ENCODE measurements at regions not wholly inside any gene's neighbourhood (a gene's known extent, or its start where the extent isn't known, plus 50 kb on each side); places are given as distances from the start of the nearest gene placed in this dataset.

DNA sequence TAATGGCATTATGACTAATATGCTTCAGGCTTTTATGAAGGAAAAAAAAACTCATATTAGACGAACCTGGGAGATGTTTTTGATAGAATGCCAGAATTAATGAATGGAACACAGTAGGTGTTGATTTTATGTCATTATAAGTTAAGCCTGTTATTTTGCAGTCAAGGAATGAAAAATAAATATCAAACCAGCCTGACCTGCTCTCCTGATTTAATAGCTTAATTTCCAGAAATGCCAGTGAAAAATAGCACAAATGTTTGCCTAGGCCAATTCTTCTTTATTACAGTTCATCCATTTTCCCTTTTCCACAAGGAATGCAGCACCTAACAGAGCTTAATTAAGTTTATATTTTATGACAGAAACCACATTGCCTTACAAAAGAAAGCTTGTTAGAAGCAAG lies 292.0 kb downstream of the TBL1XR1 start:
- H3K27ac ChIP-seq: no peak overlapping the region
- no peak overlapping the region for H3K4me3 ChIP-seq (ENCODE audit: low read depth, low read length)
- H3K9me3 ChIP-seq (ENCODE audit: control insufficient read depth, low read length): no peaks in the 10 kb centered on the region
- no peak overlapping the region for H3K4me2 ChIP-seq (ENCODE audit: low read length)
- no peaks in the 10 kb centered on the region for H3K4me1 ChIP-seq
- H3K9ac ChIP-seq: no peak overlapping the region
- H2AFZ ChIP-seq: no peak overlapping the region
- H3K79me2 ChIP-seq: no peaks in the 10 kb centered on the region
- H3K36me3 ChIP-seq (ENCODE audit: control insufficient read depth, insufficient read depth, low read length): no peaks in the 10 kb centered on the region
- TF ChIP-seq, protein P1, sequence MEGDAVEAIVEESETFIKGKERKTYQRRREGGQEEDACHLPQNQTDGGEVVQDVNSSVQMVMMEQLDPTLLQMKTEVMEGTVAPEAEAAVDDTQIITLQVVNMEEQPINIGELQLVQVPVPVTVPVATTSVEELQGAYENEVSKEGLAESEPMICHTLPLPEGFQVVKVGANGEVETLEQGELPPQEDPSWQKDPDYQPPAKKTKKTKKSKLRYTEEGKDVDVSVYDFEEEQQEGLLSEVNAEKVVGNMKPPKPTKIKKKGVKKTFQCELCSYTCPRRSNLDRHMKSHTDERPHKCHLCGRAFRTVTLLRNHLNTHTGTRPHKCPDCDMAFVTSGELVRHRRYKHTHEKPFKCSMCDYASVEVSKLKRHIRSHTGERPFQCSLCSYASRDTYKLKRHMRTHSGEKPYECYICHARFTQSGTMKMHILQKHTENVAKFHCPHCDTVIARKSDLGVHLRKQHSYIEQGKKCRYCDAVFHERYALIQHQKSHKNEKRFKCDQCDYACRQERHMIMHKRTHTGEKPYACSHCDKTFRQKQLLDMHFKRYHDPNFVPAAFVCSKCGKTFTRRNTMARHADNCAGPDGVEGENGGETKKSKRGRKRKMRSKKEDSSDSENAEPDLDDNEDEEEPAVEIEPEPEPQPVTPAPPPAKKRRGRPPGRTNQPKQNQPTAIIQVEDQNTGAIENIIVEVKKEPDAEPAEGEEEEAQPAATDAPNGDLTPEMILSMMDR (IDR thresholded peaks at IDR 0.05): no peak
- H3K27me3 ChIP-seq (ENCODE audit: control insufficient read depth, insufficient read depth, low read length): no peaks in the 10 kb centered on the region

DNA sequence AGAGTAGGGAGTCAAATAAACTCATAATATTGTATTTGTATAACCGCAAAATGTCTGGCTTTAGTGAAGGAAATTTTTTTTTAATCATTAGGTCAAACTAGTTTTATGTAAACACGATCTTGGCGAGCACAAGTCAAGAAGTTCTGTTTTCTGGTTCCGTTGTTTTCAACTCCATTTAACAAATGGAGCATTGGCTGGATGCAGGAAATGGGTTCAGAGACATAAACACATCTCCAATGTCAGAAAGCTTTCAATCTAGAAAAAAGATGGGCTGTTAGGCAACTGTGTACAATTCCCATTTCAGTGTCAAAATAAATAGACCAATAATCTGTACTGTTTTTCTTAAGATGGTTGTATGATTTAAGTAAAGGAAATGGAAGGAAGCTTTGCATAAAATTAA lies 292.8 kb downstream of the TBL1XR1 start:
- no peak overlapping the region for H3K9ac ChIP-seq
- H3K4me2 ChIP-seq (ENCODE audit: low read length): no peak overlapping the region
- TF ChIP-seq, protein P1 (IDR thresholded peaks at IDR 0.05): no peak
- H3K9me3 ChIP-seq (ENCODE audit: control insufficient read depth, low read length): no peaks in the 10 kb centered on the region
- H2AFZ ChIP-seq: no peak overlapping the region
- no peaks in the 10 kb centered on the region for H3K79me2 ChIP-seq
- no peaks in the 10 kb centered on the region for H3K27me3 ChIP-seq (ENCODE audit: control insufficient read depth, insufficient read depth, low read length)
- no peak overlapping the region for H3K27ac ChIP-seq
- no peaks in the 10 kb centered on the region for H3K4me1 ChIP-seq
- no peak overlapping the region for H3K4me3 ChIP-seq (ENCODE audit: low read depth, low read length)
- H3K36me3 ChIP-seq (ENCODE audit: control insufficient read depth, insufficient read depth, low read length): no peaks in the 10 kb centered on the region

DNA sequence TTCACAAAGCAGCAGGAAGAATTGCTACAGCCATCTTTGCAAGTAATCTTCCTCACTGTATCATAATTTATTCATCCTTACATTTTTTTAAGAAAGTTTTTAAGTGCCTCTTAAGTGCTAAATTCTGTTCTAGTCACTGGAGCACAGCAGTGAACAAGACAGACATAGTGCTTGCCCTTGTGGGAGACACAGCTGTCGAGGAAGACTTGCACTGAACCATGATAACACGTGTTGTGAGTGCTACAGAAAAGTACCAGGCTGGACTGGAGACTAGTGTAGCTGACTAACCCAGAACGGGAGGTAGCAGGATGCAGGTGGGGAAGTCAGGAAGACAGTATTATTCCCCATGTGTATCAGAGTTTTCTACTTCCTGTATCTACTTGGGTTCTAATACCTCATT lies 300.6 kb downstream of the TBL1XR1 start:
- Histone ChIP-seq H3K4me1 (no peaks in the 10 kb centered on the region), H3K79me2 (no peaks in the 10 kb centered on the region), H3K4me2 (ENCODE audit: low read length) (no peak overlapping the region), H2AFZ (no peak overlapping the region), H3K9ac (no peak overlapping the region), H3K4me3 (ENCODE audit: low read depth, low read length) (no peak overlapping the region), H3K27me3 (ENCODE audit: control insufficient read depth, insufficient read depth, low read length) (no peaks in the 10 kb centered on the region), H3K27ac (no peak overlapping the region), H3K9me3 (ENCODE audit: control insufficient read depth, low read length) (no peaks in the 10 kb centered on the region), H3K36me3 (ENCODE audit: control insufficient read depth, insufficient read depth, low read length) (no peaks in the 10 kb centered on the region)
- TF ChIP-seq, protein P1 (IDR thresholded peaks at IDR 0.05): no peak

GRCh38 chr3:176896165-176896564 lies 301.1 kb downstream of the TBL1XR1 start:
- Histone ChIP-seq H3K36me3 (ENCODE audit: control insufficient read depth, insufficient read depth, low read length) (no peaks in the 10 kb centered on the region), H3K27me3 (ENCODE audit: control insufficient read depth, insufficient read depth, low read length) (no peaks in the 10 kb centered on the region), H3K27ac (no peak overlapping the region), H3K9ac (no peak overlapping the region), H2AFZ (no peak overlapping the region), H3K79me2 (no peaks in the 10 kb centered on the region), H3K4me1 (no peaks in the 10 kb centered on the region), H3K9me3 (ENCODE audit: control insufficient read depth, low read length) (no peaks in the 10 kb centered on the region), H3K4me2 (ENCODE audit: low read length) (no peak overlapping the region), H3K4me3 (ENCODE audit: low read depth, low read length) (no peak overlapping the region)
- TF ChIP-seq, protein P1 (IDR thresholded peaks at IDR 0.05): no peak

- H3K9me3 ChIP-seq (ENCODE audit: control insufficient read depth, low read length): no peaks in the 10 kb centered on the region
- no peak overlapping the region for H2AFZ ChIP-seq
- H3K4me2 ChIP-seq (ENCODE audit: low read length): no peak overlapping the region
- H3K27ac ChIP-seq: no peak overlapping the region
- no peaks in the 10 kb centered on the region for H3K27me3 ChIP-seq (ENCODE audit: control insufficient read depth, insufficient read depth, low read length)
- H3K9ac ChIP-seq: no peak overlapping the region
- no peaks in the 10 kb centered on the region for H3K36me3 ChIP-seq (ENCODE audit: control insufficient read depth, insufficient read depth, low read length)
- no peak overlapping the region for H3K4me3 ChIP-seq (ENCODE audit: low read depth, low read length)
- no peaks in the 10 kb centered on the region for H3K79me2 ChIP-seq
- H3K4me1 ChIP-seq: no peaks in the 10 kb centered on the region
- TF ChIP-seq, protein P1 (IDR thresholded peaks at IDR 0.05): no peak
Measured at GRCh38 chr3:176879710-176880109, 317.6 kb downstream of the TBL1XR1 start.

Measured in parathyroid adenoma (tissue), 2 donors.